HT1080 (cell line): ENCODE measurements at regions not wholly inside any gene's neighbourhood (a gene's known extent, or its start where the extent isn't known, plus 50 kb on each side); places are given as distances from the start of the nearest gene placed in this dataset.

Source experiments
- DNase-seq: peaks from one replicate; pipeline ENCODE4 v3.0.0-alpha.2; 2015; ENCODE audit warnings: low read depth

GRCh38 chr20:6426287-6426891, 303.6 kb upstream of the FERMT1 start:
- no peak for DNase-seq

DNA sequence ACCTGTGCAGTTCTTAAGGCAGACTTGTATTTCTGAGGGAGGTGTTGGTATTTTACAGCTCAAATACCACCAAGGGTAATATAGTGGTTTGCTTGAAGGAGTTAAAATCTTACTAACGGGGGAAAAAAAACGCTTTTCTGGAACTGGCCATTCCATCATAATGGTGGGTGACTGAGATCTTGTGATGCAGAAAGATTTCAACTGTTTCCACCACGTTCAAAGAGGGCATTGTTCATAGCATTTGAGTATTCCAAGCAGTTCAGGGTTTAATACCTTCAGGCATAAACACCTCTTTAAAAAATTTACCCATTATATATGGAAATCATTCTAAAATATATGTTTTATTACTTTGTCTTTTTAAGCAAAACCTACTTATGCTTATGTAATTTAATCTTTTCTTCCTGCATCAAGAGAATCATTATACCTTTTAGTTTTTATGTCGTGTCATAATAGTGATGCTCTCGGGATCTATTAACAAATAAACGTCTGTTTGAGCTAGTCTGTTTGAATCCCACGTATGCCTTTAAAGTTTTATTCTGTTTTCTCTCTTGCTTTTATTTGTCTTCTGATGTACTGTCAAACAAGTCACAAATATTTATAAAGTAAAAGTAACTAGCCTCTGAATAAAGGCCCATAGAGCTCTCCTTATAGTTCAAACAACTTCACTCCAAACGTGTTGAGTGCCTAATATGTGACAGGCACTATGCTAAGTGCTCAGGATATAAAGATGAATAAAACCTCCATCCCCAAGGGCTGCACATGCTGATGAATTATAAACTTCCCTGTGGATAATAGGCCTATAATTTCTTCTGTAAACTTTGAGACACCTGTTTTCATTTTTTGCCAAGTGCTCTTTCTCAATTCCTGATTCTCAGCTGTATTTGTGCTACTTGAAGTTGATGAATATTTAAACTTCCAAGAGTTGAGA, 298.8 kb upstream of the FERMT1 start:
- DNase-seq: no peak

- no peak for DNase-seq
These were observed 297.5 kb upstream of the FERMT1 start for GRCh38 chr20:6420336-6420735.

GRCh38 chr20:6418732-6419131, 295.9 kb upstream of the FERMT1 start:
- DNase-seq: no peak

DNA sequence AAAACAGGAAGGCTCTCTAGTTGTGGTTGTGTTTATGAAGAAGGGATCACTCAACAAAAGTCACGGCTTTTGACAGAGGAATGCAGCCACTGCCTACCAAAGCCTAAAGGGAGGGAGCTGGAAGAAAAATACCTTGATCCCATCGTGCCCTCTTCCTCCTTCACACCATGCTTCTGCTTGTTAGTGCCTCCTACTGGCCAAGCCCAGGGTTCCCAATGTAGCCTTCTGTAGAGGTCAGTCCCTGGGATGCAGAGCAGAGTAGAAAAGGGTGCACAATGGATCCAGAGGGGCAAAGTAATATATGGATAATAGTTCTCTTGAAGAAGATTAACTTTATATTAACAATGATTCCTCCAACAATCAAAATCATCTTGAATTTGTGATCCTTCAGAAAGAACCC, 293.5 kb upstream of the FERMT1 start:
- DNase-seq: no peak

GRCh38 chr20:6411651-6412050, 288.8 kb upstream of the FERMT1 start:
- no peak for DNase-seq

DNA sequence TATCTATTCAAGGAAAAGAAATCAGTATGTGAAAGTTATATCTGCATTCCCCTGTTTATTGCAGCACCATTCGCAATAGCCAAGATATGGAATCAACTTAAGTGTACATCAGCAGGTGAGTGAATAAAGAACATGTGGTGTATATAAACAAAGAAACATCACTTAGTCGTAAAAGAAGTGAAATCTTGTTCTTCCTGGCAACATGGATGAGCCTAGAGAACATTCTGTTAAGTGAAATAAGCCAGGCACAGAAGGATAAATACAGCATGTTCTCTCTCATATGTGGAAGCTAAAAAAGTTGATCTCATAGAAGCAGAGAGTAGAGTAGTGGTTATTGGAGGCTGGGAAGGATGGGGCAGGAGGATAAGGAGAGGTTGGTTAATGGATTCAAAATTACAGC, 287.9 kb upstream of the FERMT1 start:
- DNase-seq: no peak

DNA sequence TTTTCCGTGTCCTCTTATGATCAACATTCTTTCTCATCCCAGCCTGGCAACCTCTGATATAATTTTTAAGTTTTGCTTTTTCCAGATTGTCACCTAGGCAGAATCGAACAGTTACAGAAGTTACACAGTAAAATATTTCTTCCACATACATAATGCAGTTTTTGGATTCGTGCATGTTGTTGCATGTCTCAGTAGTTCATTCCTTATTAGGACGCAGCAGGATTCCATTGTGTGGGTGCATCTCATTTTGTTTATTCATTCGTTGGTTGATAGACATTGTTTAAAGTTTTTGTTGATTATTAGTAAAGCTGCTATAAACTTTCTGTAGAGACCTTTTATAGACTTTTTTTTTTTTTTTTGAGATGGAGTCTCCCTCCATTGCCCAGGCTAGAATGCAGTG, 284.3 kb upstream of the FERMT1 start:
- no peak for DNase-seq

- DNase-seq: no peak
These were observed 279.2 kb upstream of the FERMT1 start for GRCh38 chr20:6401893-6402557.

- DNase-seq: no peak
These were observed 274.3 kb upstream of the FERMT1 start for GRCh38 chr20:6397115-6397514.

DNA sequence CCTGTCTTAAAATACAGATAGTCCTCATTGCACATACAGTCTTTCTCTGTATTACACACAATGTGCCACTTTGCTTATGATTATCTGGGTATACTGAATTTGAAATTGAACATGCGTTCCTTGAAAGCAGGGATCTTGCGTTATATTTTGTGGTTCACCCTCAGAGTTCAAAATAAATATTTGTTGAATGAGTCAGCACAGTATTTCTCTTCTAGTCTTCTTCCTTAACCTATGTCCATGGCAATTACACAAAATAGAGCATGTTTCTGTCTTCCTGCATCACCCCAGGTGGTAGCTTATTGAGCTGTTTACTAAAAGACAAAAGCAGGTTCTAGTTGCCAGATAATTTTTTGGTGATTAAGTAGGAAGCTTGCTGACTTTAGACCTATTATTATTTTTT, 272.9 kb upstream of the FERMT1 start:
- DNase-seq: peak; percentile 1

DNA sequence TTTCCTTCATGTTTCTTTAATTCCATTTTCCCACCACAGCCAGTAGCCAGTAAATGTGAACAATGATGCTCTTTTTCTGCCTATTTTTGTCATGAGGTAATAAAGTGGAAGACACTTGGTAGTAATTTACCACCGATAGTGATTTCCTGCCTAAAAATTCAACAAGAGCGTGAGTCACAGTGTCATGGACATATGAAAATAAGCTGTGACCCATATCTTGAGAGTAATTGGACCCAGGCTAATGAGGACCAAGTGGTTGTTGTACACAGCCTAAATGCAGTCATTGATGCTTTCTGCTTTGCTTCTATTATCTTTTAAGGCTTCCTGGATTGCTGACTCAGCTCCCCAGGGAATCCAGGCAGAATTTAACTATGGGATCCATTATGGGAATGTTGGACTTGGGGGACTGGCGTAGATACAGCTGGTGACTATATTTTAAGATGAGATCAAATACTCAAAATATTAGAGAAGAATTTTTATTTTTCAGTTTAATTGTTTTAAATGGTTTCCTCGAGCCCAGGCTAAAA, 265.9 kb upstream of the FERMT1 start:
- no peak for DNase-seq

DNA sequence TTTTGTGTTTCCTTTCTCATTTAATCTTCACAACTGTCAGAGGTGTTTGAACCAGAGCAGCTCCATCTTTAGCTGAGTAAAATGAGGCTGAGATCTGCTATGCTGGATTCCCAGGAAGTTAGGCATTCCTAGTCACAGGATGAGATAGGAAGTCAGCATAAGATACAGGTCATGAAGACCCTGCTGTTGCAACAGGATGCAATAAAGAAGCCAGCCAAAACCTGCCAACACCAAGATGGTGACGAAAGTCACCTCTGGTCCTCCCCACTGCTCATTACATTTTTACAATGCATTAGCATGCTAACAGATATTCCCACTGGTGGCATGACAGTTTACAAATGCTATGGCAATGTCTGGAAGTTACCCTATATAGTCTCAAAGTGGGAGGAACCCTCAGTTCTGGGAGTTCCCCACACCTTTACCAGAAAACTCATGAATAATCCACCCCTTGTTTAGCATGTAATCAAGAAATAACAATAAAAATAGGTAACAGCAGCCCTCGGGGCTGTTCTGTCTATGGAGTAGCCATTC, 262.2 kb upstream of the FERMT1 start:
- no peak for DNase-seq

DNA sequence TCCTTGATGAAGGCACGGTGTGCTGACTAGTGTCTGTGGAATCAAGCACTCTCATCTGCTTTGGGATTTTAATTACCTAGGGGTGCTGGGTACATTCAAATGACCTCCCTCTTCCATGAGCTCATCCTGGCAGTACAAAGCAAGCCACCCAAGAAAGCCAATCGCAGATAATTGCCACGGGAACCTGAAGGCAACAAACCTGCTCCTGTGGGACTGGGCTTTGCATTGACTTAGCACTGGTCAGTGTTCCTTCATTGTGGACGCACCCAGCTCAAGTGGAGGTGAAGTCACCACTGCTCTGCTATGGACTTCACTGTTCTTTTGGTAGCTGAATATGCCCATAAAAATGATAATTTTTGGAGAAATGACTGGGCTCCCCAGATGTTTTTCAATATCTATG, 261.6 kb upstream of the FERMT1 start:
- no peak for DNase-seq

DNA sequence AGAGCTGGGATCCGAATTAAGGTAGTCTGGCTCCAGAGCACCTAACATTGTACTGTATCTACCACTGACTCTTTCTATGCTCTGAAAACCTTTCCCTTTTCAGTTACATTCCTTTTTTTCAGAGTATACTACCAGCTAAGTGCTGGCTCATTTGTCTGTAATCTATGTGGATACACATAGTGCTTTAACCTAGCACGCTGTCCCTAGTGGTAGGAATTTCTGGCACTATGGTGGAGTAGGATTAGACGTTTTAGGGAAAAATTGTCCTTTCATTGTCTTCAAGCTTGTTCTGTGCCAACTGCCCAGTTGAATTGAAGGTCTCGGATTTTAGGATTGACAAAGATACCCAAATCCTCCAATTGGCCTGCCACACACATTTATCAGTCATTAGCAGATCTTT, 259.1 kb upstream of the FERMT1 start:
- DNase-seq: peak; percentile 18

DNA sequence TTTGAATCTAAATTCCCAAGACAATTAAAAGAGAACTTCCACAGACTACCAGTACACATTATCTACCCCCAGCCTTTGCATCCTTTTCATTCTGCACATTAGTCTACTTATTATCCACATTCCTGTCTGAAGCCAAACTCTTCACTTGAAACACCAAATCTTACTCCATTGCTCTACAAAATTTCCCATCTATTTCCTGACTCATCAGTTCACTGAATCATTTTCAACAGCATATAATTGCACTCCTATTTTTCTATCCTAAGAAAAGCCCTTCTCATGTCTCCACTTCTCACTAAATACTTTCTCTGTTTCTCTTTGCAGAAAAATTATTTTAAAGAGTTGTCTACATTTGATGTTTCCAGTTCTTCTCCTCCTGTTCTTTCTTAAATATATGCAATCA, 239.4 kb upstream of the FERMT1 start:
- no peak for DNase-seq

- DNase-seq: no peak
These were observed 237.9 kb upstream of the FERMT1 start for GRCh38 chr20:6360766-6361165.

GRCh38 chr20:6355754-6356451, 233.1 kb upstream of the FERMT1 start:
- no peak for DNase-seq

DNA sequence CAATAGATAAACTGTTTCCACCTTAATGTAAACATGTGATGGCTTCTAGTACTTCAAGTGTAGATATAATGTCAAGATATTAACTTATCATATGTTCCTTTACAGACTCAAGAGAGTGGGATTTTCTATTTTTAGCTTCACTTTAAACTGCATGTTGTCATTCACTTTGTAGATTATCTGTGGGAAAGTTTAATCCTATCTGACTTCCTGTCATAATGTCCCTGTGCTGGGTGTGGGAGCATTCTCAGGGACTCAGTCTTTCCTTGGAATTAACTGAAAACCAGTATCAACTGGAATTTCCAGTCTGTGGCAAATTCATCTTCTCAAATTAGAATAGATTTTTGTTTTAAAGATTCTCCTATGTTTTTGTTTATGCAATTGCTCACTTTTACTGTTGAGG, 226.1 kb upstream of the FERMT1 start:
- DNase-seq: no peak

DNA sequence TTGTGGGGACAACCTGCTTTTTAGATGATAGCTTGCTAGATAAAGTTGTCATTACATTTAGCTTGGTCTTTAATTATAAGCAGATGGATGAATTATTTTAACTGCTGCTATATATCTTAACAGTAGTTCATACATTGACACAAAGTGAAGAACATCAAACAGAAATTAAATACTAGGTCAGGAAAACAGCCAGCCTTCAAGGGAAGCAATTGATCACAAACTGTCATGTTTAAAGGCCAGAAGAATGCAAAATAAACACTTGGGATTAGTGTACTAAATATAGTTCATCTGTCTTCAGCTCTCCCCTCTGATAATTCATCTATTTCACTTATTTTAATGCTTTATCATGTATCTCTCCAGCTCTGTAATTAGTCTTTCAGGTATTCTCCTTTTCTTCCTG, 225.1 kb upstream of the FERMT1 start:
- no peak for DNase-seq

DNA sequence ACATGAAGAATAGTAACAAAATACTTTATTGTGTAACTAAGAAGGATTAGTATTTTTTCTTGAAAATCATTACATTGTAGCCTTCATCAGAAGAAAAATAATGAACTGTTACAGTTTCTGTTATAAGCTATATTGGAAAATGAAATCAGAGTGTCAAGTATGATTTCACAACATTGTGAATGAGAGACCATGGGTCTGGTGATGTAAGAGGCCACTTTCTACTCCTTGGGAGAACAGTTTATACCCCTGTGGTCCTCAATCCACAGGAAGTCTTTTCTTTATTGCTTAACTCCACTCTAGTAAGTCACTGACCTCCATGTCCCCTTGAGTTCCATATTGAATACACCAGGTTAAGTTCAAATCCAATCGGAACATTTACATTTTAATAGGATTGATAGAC, 218.7 kb upstream of the FERMT1 start:
- no peak for DNase-seq
